ENCODE measurements at regions not wholly inside any gene's neighbourhood (a gene's known extent, or its start where the extent isn't known, plus 50 kb on each side); places are given as distances from the start of the nearest gene placed in this dataset.
A peak's percentile ranks its signal among the peaks of the same experiment; 100 is the strongest.

- no peak for DNase-seq
These were observed 568.4 kb upstream of the CAMK1G start for GRCh38 chr1:209015092-209015491.

- no peak for DNase-seq
These were observed 561.9 kb upstream of the CAMK1G start for GRCh38 chr1:209021622-209022021.

GRCh38 chr1:209023790-209024189, 559.7 kb upstream of the CAMK1G start:
- no peak for DNase-seq

- DNase-seq, result no peak
These were observed 553.8 kb upstream of the CAMK1G start for GRCh38 chr1:209029737-209030136.

- no peak for DNase-seq
These were observed 552.9 kb upstream of the CAMK1G start for GRCh38 chr1:209030454-209031167.

GRCh38 chr1:209037064-209037463, 546.5 kb upstream of the CAMK1G start:
- DNase-seq, result no peak

DNA sequence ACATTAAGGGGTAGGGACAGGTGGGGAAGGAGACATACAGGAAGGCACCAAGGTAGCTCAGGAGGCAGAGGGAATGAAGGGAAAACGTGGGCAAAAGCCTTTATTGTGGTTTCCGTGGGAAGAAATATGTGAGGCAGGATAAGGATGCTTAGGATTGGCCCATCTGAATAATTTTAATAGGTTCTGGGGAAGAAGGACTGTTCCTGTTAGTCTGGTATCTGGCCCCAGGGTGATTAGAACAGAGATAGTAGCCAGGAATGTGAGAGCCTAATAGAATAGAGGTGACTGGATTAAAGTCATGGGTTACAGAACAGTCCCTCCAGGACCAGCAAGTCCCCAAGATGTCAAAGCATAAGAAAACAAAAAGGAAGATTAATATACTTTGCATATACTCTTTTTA, 545.2 kb upstream of the CAMK1G start:
- DNase-seq, result no peak

DNA sequence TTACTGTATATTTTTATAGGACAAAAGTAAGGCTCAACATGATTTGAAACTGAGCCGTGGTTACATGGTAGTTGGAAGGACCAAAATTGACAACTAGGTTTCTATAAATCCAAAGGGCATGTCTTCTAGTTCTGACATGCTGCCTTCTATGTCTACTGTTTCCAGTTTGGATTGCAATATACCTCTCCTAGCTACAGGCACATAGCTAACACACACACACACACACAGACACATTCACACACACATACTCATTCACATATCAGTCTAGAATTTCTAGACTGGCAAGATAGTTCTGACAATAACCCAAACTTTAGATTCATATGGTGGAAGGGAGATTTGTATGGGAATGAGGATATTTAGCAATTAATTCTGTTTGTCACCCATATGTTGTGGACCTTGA, 544.8 kb upstream of the CAMK1G start:
- no peak for DNase-seq

GRCh38 chr1:209040351-209040750, 543.2 kb upstream of the CAMK1G start:
- no peak for DNase-seq

- no peak for DNase-seq
These were observed 541.6 kb upstream of the CAMK1G start for GRCh38 chr1:209041927-209042326.

DNA sequence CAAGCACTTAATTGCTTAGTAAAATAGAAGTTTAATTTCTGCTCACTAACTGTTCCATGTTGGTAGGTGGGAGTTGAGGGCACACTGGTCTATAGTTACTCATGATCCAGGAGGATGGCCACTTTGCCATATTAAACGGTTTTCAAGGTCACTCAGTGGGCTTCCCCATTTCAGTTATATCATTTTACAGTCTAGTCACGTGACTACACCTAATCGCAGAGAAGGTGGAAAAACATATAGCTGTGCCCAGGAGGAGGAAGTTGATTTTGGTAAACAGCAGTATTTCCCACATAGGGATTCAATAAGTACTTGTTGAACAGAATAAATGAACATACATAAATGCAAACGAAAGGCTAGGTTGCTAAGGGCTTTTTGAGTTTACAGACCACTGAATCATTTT, 541.1 kb upstream of the CAMK1G start:
- DNase-seq, result no peak

GRCh38 chr1:209045331-209046057, 538.0 kb upstream of the CAMK1G start:
- no peak for DNase-seq

DNA sequence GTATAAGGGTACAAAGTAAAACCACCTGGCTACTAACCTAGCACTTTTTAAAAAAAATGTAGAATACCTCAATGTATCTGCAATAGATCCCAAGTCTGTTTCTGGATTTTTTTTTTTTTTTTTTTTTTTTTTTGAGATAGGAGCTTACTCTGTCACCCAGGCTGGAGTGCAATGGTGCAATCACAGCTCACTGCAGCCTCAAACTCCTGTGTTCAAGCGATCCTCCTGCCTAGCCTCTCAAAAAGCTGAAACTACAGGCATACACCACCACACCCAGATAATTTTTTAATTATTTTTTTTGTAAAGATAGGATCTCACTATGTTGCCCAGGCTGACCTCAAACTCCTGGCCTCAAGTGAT, 537.5 kb upstream of the CAMK1G start:
- no peak for DNase-seq

DNA sequence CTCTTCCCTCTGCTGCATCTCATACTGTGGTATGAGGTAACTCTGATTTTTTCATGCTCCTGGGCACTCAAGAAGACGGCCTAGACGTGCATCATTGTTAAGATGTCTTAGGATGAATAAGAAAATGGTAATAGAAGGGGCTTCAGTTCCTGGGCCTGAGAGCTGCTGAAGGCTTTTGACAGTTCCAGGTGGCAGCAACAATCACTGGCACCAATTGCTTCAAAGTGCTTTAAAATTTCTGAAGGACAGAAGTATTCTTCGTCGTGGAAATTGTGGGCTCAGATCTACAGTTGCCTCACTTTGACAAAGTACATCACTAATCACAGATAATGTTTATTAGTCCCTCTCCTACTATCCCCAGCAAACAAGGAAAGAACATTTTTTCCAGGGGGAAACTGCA, 536.6 kb upstream of the CAMK1G start:
- DNase-seq, result no peak

- DNase-seq, result no peak
These were observed 534.4 kb upstream of the CAMK1G start for GRCh38 chr1:209048941-209049669.

DNA sequence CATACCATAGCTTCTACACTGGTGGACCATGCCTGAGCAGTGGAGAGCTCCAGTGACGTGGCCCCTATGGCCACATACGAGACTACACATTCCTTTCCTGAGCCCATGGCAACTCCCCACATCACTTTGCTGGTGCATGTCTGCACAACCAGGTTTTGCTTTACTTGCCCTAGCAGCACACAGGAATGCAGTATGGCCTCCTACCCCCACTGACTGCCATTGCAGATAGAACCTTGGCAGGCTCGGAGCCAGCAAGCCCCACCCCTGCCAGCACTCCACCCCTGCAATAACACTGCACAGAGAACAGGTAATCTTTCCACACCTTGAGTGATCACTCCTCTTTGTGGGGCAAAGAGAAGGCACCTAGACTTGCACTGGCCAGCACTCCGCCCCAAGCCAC, 531.9 kb upstream of the CAMK1G start:
- no peak for DNase-seq

DNA sequence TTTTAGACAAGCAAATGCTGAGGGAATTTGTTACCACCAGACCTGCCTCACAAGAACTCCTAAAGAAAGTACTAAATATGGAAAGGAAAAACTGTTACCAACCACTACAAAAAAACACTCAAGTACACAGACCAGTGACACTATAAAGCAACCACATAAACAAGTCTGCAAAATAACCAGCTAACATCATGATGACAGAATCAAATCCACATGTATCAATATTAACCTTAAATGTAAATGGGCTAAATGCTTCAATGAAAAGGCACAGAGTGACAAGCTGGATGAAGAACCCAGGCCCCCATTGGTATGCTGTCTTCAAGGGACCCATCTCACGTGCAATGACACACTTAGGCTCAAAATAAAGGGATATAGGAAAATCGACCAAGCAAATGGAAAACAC, 529.9 kb upstream of the CAMK1G start:
- no peak for DNase-seq

DNA sequence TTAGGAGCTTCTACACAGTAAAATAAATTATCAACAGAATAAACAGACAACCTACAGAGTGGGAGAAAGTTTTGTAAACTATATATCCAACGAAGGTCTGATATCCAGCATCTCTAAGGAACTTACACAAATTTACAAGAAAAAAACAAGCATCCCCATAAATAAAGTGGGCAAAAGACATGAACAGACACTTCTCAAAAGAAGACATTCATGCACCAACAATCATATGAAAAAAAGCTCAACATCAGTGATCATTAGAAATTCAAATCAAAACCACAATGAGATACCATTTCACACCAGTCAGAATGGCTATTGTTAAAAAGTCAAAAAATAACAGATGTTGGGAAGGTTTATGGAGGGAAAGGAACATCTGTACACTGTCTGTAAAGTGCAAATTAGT, 526.4 kb upstream of the CAMK1G start:
- DNase-seq, result no peak

DNA sequence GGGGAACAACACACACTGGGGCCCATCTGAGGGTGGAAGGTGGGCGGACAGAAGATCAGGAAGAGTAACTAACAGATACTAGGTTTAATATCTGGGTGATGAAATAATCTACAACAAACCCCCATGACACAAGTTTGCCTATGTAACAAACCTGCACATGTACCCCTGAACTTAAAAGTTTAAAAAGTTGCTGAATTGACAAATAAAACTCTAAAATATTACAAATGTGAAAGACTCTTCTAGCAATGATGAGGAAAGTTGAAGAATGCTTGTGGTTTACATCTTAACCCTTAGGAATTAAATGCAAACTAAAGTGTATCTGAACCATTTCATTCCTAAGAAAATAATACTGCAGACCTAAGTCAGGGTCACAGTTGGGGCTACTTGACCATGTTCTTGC, 525.6 kb upstream of the CAMK1G start:
- no peak for DNase-seq

DNA sequence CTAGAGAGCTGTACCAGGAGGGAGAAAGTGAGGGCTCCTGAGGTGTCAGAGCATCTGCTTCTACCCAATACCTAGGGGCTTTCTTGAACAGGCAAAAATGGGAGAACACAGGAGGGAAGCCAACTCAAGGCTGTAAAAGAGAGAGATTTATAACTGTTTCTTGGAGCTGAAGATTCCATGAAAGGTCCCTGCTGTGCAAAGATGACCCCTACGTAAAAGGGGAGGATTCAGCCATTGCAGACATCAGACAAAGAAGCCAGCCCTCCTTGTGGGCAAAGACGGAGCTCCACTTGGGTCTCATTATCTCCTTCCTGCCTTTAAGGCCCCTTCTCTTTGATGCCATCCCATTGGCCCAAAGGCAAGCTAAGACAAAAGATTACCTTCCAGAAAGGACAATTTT, 524.1 kb upstream of the CAMK1G start:
- no peak for DNase-seq

GRCh38 chr1:209059981-209060380, 523.5 kb upstream of the CAMK1G start:
- DNase-seq, result no peak

DNA sequence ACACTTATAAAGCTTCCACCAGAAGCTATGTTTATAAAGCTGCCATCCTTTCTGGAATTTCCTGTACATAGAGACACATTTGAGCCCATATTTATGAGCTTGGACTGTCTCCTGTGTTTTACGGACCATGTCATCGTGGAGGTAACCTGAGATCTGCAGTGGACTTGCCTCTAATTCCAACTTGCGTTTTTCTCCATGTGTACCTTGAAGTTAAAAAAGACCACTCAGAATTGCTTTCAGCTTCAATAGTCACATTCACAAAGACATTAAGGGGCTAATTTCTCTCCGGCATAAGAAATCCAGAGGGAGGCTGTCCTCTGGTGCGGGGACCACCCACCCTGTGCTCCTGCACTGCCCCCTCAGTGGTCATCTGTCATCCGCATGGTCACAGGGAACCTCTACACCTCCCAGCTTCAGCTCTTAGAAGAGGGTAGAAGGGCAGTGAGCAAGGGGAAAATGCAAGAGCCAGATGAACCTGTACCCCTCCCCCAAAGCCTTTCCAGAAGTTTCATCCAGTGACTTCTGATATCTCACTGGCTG, 521.4 kb upstream of the CAMK1G start:
- peak; percentile 82 for DNase-seq

DNA sequence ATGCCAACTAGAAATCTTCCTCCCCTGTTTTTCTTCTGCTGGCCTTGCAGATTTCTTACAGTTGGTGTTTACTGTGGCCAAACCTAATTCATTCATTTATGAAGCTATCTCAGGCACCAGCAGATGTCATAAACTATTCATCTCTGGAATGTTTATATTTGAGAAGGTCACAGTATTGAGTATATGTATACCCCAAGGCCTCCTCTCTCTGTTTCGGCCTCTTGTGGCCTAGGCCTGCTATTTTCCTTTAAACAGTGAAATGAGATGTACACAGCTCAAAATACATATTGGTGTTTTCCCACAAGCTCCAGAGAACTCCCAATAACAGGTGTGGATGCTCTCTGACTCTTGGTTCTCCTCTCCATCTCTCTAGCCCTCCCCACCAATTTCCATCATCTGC, 520.7 kb upstream of the CAMK1G start:
- DNase-seq, result no peak

Measured in renal pelvis (tissue), 1 donor.